GM12892 (cell line): ENCODE measurements at regions not wholly inside any gene's neighbourhood (a gene's known extent, or its start where the extent isn't known, plus 50 kb on each side); places are given as distances from the start of the nearest gene placed in this dataset.

Experiments used
- POLR2A ChIP-seq: IDR thresholded peaks from 2 replicates; pipeline ENCODE4 v1.6.1; 2011; ENCODE audit warnings: low read depth, low read length, control low read depth
- POLR2AphosphoS5 ChIP-seq: IDR thresholded peaks from 2 replicates; pipeline ENCODE4 v1.6.1; 2011; ENCODE audit warnings: low read depth, low read length, control low read depth
- TAF1 ChIP-seq: IDR thresholded peaks from 2 replicates; pipeline ENCODE4 v1.6.1; 2011; ENCODE audit warnings: low read depth, mild to moderate bottlenecking, control low read depth, low read length, borderline replicate concordance

DNA sequence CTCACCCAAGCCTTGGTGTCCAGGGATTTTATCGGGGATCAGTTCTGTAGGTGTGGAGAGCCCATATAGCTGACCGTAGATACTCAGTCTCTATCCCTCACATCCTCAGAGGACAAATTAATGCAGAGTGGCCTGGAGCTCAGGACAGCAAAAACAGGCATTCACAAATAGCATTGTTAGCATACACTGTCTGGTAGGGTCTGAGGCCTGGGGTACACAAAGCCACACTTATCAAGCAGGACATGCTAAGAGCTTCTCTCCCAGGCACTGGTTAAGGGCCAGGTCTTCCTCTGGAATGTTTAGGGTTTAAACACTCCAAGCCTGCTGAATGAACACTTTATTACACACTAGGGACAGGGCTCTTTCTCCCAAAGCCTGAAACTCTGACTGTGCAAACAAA lies 253.2 kb downstream of the NEDD1 start:
- TF ChIP-seq POLR2A (no peak), POLR2AphosphoS5 (no peak), TAF1 (no peak)
